Stomach (tissue), 8 donors: ENCODE measurements at regions not wholly inside any gene's neighbourhood (a gene's known extent, or its start where the extent isn't known, plus 50 kb on each side); places are given as distances from the start of the nearest gene placed in this dataset.

ENCODE experiments used
- DNase-seq, 2 donors: peaks; one replicate each; pipeline versions ENCODE4 v3.0.0 to v3.0.0-alpha.2; 2013 to 2019
- H3K27ac ChIP-seq, 5 donors: fragments of 200-600 bp in 4 of 5; sonication (generic) in 4 of 5; one replicate each; pipeline ENCODE4 v1.5.1; 2013 to 2019; ENCODE audit warnings: mild to moderate bottlenecking in 1 of 5, moderate library complexity in 1 of 5
- H3K27me3 ChIP-seq, 3 donors: fragments of 200-600 bp; sonication (generic); one replicate each; pipeline ENCODE4 v1.5.1; 2017 to 2019; ENCODE audit warnings: mixed run types in 1 of 3
- H3K36me3 ChIP-seq, 4 donors: fragments of 200-600 bp; sonication (generic); 1 replicate in 3 of 4; 2 replicates in 1 of 4; pipeline ENCODE4 v1.5.1; 2016 to 2019
- H3K4me1 ChIP-seq, 4 donors: fragments of 200-600 bp; sonication (generic); one replicate each; pipeline ENCODE4 v1.5.1; 2016 to 2019
- H3K4me3 ChIP-seq, 4 donors: fragments of 200-600 bp; sonication (generic) in 3 of 4; one replicate each; pipeline ENCODE4 v1.5.1; 2016 to 2019; ENCODE audit warnings: mild to moderate bottlenecking in 1 of 4
- H3K9me3 ChIP-seq, 4 donors: fragments of 200-600 bp; sonication (generic); one replicate each; pipeline ENCODE4 v1.5.1; 2016 to 2019
- EP300 ChIP-seq: sonication (generic); formaldehyde crosslinking; IDR thresholded peaks from one replicate; pipeline ENCODE4 v1.6.1; 2017; ENCODE audit warnings: antibody characterized with exemption
- POLR2A ChIP-seq, 4 donors: fragments of 450-650 bp; IDR thresholded peaks; one replicate each; pipeline ENCODE4 v1.6.1; 2016; ENCODE audit warnings: antibody characterized with exemption in 4 of 4, control low read depth in 2 of 4, mild to moderate bottlenecking in 1 of 4, moderate library complexity in 1 of 4
- POLR2AphosphoS5 ChIP-seq, 3 donors: sonication (generic); formaldehyde crosslinking; IDR thresholded peaks; one replicate each; pipeline ENCODE4 v1.6.1; 2016; ENCODE audit warnings: antibody characterized with exemption in 3 of 3
- WGBS, 5 donors: extraction: QIAGEN DNeasy Blood & Tissue Kit in 3 of 5; methylation state at CpG; one replicate each; pipeline versions ENCODE4 v1.1.5 to v1.1.7; 2013 to 2018; 5-methylcytosine and 5-hydroxymethylcytosine counted together
- intact Hi-C: fragments of 100-400 bp; cut with DNase I; formaldehyde crosslinking; loops from one replicate; pipeline ENCODE4 v1.15.1; 2023; ENCODE audit warnings: low total_unique reads
- TF ChIP-seq, protein P1 (sequence below), 7 experiments: fragments of 450-650 bp in 4 of 7; fragments of 200-600 bp in 3 of 7; sonication (generic) in 3 of 7; IDR thresholded peaks; one replicate each; pipeline ENCODE4 v1.5.1; 2016 to 2019; ENCODE audit warnings: antibody characterized with exemption in 7 of 7, control low read depth in 2 of 7, mild to moderate bottlenecking in 1 of 7
- donor health status: healthy with polysubstance abuse.
- donor health status: Bipolar disorder and iron deficiency.
- donor health status: healthy.

- intact Hi-C loops, result no loop called here
- no peaks in the 10 kb centered on the region for H3K27me3 ChIP-seq
- TF ChIP-seq POLR2A (IDR thresholded peaks at IDR 0.05), result no peak
- TF ChIP-seq, protein P1, sequence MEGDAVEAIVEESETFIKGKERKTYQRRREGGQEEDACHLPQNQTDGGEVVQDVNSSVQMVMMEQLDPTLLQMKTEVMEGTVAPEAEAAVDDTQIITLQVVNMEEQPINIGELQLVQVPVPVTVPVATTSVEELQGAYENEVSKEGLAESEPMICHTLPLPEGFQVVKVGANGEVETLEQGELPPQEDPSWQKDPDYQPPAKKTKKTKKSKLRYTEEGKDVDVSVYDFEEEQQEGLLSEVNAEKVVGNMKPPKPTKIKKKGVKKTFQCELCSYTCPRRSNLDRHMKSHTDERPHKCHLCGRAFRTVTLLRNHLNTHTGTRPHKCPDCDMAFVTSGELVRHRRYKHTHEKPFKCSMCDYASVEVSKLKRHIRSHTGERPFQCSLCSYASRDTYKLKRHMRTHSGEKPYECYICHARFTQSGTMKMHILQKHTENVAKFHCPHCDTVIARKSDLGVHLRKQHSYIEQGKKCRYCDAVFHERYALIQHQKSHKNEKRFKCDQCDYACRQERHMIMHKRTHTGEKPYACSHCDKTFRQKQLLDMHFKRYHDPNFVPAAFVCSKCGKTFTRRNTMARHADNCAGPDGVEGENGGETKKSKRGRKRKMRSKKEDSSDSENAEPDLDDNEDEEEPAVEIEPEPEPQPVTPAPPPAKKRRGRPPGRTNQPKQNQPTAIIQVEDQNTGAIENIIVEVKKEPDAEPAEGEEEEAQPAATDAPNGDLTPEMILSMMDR (IDR thresholded peaks at IDR 0.05), result no peak
- no peak for TF ChIP-seq POLR2AphosphoS5 (IDR thresholded peaks at IDR 0.05)
- TF ChIP-seq EP300, result no peak
Measured at GRCh38 chr2:150850641-150851040, 363.2 kb upstream of the RND3 start.

DNA sequence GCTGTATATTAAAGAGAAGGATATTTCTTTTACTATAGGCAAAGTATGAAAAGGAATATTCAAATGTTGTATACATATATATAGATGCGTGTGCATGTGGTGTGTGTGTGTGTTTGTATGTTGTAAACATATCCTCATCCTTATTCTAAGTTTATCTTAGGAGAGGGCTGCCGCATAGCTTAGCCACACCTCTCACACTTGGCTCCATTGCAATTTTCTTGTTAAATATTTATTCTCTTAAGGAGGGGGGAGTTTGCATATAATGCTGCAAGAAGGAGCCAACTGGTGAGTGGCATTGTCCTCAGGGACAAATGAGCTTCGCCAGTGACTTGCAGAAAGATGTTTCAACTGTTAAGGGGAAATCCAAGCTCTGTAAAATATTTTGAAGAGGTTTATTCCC lies 360.1 kb upstream of the RND3 start:
- TF ChIP-seq POLR2AphosphoS5 (IDR thresholded peaks at IDR 0.05) (no peak), POLR2A (IDR thresholded peaks at IDR 0.05) (no peak), EP300 (no peak)
- TF ChIP-seq, protein P1 (IDR thresholded peaks at IDR 0.05), result no peak
- Histone ChIP-seq H3K36me3 (no peaks in the 10 kb centered on the region), H3K4me3 (no peak overlapping the region), H3K27ac (no peak overlapping the region), H3K9me3 (peaks cover 0 to 9% (median 4%) of the 10 kb centered on the region in 4 donors), H3K4me1 (peaks cover 0 to 7% (median 0%) of the 10 kb centered on the region in 4 donors), H3K27me3 (no peaks in the 10 kb centered on the region)
- no peak for DNase-seq
- WGBS, 5 donors, result 17 to 45% (median 30%) methylated on average over 3 of the region's 3 CpGs
- intact Hi-C loops, result no loop called here

More at GRCh38 chr2:150850641-150851040, 363.2 kb upstream of the RND3 start:
- no peak for DNase-seq
- peaks cover 0 to 9% (median 4%) of the 10 kb centered on the region in 4 donors for H3K9me3 ChIP-seq
- H3K27ac ChIP-seq, result no peak overlapping the region
- H3K4me1 ChIP-seq, result peaks cover 0 to 7% (median 0%) of the 10 kb centered on the region in 4 donors
- no peaks in the 10 kb centered on the region for H3K36me3 ChIP-seq
- no peak overlapping the region for H3K4me3 ChIP-seq

GRCh38 chr2:150846691-150847090 lies 359.2 kb upstream of the RND3 start:
- 67 to 89% (median 76%) methylated on average over 1 of the region's 1 CpG for WGBS, 5 donors
- DNase-seq, result no peak
- H3K36me3 ChIP-seq, result no peaks in the 10 kb centered on the region
- peaks cover 0 to 9% (median 4%) of the 10 kb centered on the region in 4 donors for H3K9me3 ChIP-seq
- TF ChIP-seq POLR2A (IDR thresholded peaks at IDR 0.05) (no peak), EP300 (no peak), POLR2AphosphoS5 (IDR thresholded peaks at IDR 0.05) (no peak)
- TF ChIP-seq, protein P1 (IDR thresholded peaks at IDR 0.05), result no peak
- no peak overlapping the region for H3K27ac ChIP-seq
- H3K27me3 ChIP-seq, result no peaks in the 10 kb centered on the region
- no peak overlapping the region for H3K4me3 ChIP-seq
- peaks cover 0 to 7% (median 0%) of the 10 kb centered on the region in 4 donors for H3K4me1 ChIP-seq
- intact Hi-C loops, result no loop called here

- WGBS, 5 donors, result 66 to 77% (median 71%) methylated on average over 2 of the region's 2 CpGs
- Histone ChIP-seq H3K36me3 (no peaks in the 10 kb centered on the region), H3K27me3 (no peaks in the 10 kb centered on the region), H3K4me3 (no peak overlapping the region), H3K27ac (no peak overlapping the region), H3K9me3 (peaks cover 0 to 7% (median 4%) of the 10 kb centered on the region in 4 donors), H3K4me1 (no peaks in the 10 kb centered on the region)
- TF ChIP-seq, protein P1 (IDR thresholded peaks at IDR 0.05), result no peak
- TF ChIP-seq POLR2A (IDR thresholded peaks at IDR 0.05), result no peak
- DNase-seq, result no peak
- intact Hi-C loops, result no loop called here
Measured at GRCh38 chr2:150832686-150833085, 345.2 kb upstream of the RND3 start.
